Aorta (tissue), 5 donors: ENCODE measurements at regions not wholly inside any gene's neighbourhood (a gene's known extent, or its start where the extent isn't known, plus 50 kb on each side); places are given as distances from the start of the nearest gene placed in this dataset.
"Not testable (repeated sequence)": the region's sequence is repeated elsewhere in the genome, so short reads cannot be mapped to it uniquely, and the experiment has no call there.

Experiments
- ATAC-seq: fragments of 200-7000 bp; cut with Tn5 transposase; one replicate; pipeline ENCODE4 v1.9.1; 2022; ENCODE audit warnings: moderate library complexity; ENCODE audit not compliant: low FRiP score
- DNase-seq, 2 donors: peaks; one replicate each; pipeline ENCODE4 v3.0.0-alpha.2; 2020
- H3K27ac ChIP-seq, 2 donors: one replicate each; pipeline ENCODE4 v1.5.1; 2013; ENCODE audit warnings: low read length in 2 of 2, mild to moderate bottlenecking in 2 of 2, moderate library complexity in 2 of 2, control low read depth in 1 of 2, inconsistent platforms in 1 of 2, low read depth in 1 of 2
- H3K27me3 ChIP-seq, 2 donors: one replicate each; pipeline ENCODE4 v1.6.1; 2013; ENCODE audit warnings: control low read depth in 1 of 2, low read length in 1 of 2, mild to moderate bottlenecking in 1 of 2, moderate library complexity in 1 of 2; ENCODE audit not compliant: insufficient read depth in 2 of 2, control insufficient read depth in 1 of 2
- H3K36me3 ChIP-seq, 2 donors: one replicate each; pipeline ENCODE4 v1.6.1; 2013; ENCODE audit warnings: control low read depth in 1 of 2, low read length in 1 of 2, mild to moderate bottlenecking in 1 of 2; ENCODE audit not compliant: insufficient read depth in 2 of 2, control insufficient read depth in 1 of 2
- H3K4me1 ChIP-seq, 2 donors: one replicate each; pipeline ENCODE4 v1.6.1; 2013; ENCODE audit warnings: low read length in 2 of 2, control low read depth in 1 of 2, mild to moderate bottlenecking in 1 of 2, moderate library complexity in 1 of 2; ENCODE audit not compliant: insufficient read depth in 2 of 2, control insufficient read depth in 1 of 2
- H3K4me3 ChIP-seq, 2 donors: one replicate each; pipeline ENCODE4 v1.5.1; 2013; ENCODE audit warnings: low read length in 2 of 2, control low read depth in 1 of 2, mild to moderate bottlenecking in 1 of 2
- H3K9me3 ChIP-seq: one replicate; pipeline ENCODE4 v1.6.1; 2013; ENCODE audit warnings: mild to moderate bottlenecking, low read length; ENCODE audit not compliant: control insufficient read depth
- WGBS, 2 donors: extraction: QIAGEN DNeasy Blood & Tissue Kit; methylation state at CpG; one replicate each; pipeline ENCODE4 v1.1.7; 2013; 5-methylcytosine and 5-hydroxymethylcytosine counted together
- intact Hi-C, 2 donors: fragments of 100-400 bp; cut with DNase I; formaldehyde crosslinking; loops; one replicate each; pipeline versions ENCODE4 v1.14.2 to v1.15.0; 2022
- donor health status: healthy with polysubstance abuse.
- donor health status: Bipolar disorder and iron deficiency.
- donor health status: DM: no; HTN: no; CAD: no.
- donor health status: DM: no; HTN: no; CAD: no.
- donor health status: DM: yes; HTN: yes; CAD: no.

GRCh38 chr5:156208271-156208670, 118.7 kb upstream of the SGCD start:
- DNase-seq: no peak
- ATAC-seq: no peak

GRCh38 chr5:156218367-156219158, 108.4 kb upstream of the SGCD start:
- WGBS, 2 donors: 94 to 95% methylated on average over 2 of the region's 2 CpGs
- H3K27ac ChIP-seq: no peak overlapping the region
- no peaks in the 10 kb centered on the region for H3K36me3 ChIP-seq
- no peaks in the 10 kb centered on the region for H3K4me1 ChIP-seq
- no peak for DNase-seq
- intact Hi-C loops: no loop called here
- H3K9me3 ChIP-seq: no peaks in the 10 kb centered on the region
- no peaks in the 10 kb centered on the region for H3K27me3 ChIP-seq
- no peak overlapping the region for H3K4me3 ChIP-seq
- no peak for ATAC-seq

More at GRCh38 chr5:156208271-156208670, 118.7 kb upstream of the SGCD start:
- no peak overlapping the region for H3K4me3 ChIP-seq
- H3K9me3 ChIP-seq: peaks cover 2% of the 10 kb centered on the region
- no peaks in the 10 kb centered on the region for H3K36me3 ChIP-seq
- no peaks in the 10 kb centered on the region for H3K27me3 ChIP-seq
- H3K27ac ChIP-seq: no peak overlapping the region
- no peaks in the 10 kb centered on the region for H3K4me1 ChIP-seq
- intact Hi-C loops: loop anchor here in 1 of 2 donors (10.0 kb wide), 2 partner anchors 117 to 263 kb away; partner anchors contain the start of gene SGCD

GRCh38 chr5:156219483-156220005, 107.4 kb upstream of the SGCD start:
- DNase-seq: no peak
- Histone ChIP-seq H3K4me3 (no peak overlapping the region), H3K4me1 (no peaks in the 10 kb centered on the region), H3K27ac (no peak overlapping the region), H3K27me3 (no peaks in the 10 kb centered on the region), H3K9me3 (no peaks in the 10 kb centered on the region), H3K36me3 (no peaks in the 10 kb centered on the region)
- no peak for ATAC-seq
- intact Hi-C loops: no loop called here
- 38 to 50% methylated on average over 3 of the region's 3 CpGs for WGBS, 2 donors

GRCh38 chr5:156221816-156222215, 105.1 kb upstream of the SGCD start:
- Histone ChIP-seq H3K36me3 (no peaks in the 10 kb centered on the region), H3K27ac (no peak overlapping the region), H3K4me3 (no peak overlapping the region), H3K27me3 (no peaks in the 10 kb centered on the region), H3K4me1 (no peaks in the 10 kb centered on the region), H3K9me3 (no peaks in the 10 kb centered on the region)
- 21 to 32% methylated on average over 2 of the region's 2 CpGs for WGBS, 2 donors
- DNase-seq: no peak
- intact Hi-C loops: no loop called here
- ATAC-seq: no peak

- H3K4me3 ChIP-seq: no peak overlapping the region
- 71 to 77% methylated on average over 3 of the region's 3 CpGs for WGBS, 2 donors
- ATAC-seq: no peak
Observed at GRCh38 chr5:156223547-156223946, 103.4 kb upstream of the SGCD start.

GRCh38 chr5:156226485-156226884, 100.5 kb upstream of the SGCD start:
- H3K27ac ChIP-seq, H3K4me3 ChIP-seq, ATAC-seq, H3K27me3 ChIP-seq, H3K4me1 ChIP-seq, DNase-seq, H3K9me3 ChIP-seq, H3K36me3 ChIP-seq, intact Hi-C loops: not testable (repeated sequence)
- 13 to 19% methylated on average over 1 of the region's 1 CpG for WGBS, 2 donors

More at GRCh38 chr5:156223547-156223946, 103.4 kb upstream of the SGCD start:
- no peaks in the 10 kb centered on the region for H3K9me3 ChIP-seq
- intact Hi-C loops: no loop called here
- H3K36me3 ChIP-seq: no peaks in the 10 kb centered on the region
- no peak for DNase-seq
- no peaks in the 10 kb centered on the region for H3K27me3 ChIP-seq
- no peaks in the 10 kb centered on the region for H3K4me1 ChIP-seq
- H3K27ac ChIP-seq: no peak overlapping the region

GRCh38 chr5:156230887-156231286, 96.1 kb upstream of the SGCD start:
- intact Hi-C loops: no loop called here
- ATAC-seq: no peak
- H3K27me3 ChIP-seq: no peaks in the 10 kb centered on the region
- H3K27ac ChIP-seq: no peak overlapping the region
- DNase-seq: no peak
- no peaks in the 10 kb centered on the region for H3K9me3 ChIP-seq
- no peak overlapping the region for H3K4me3 ChIP-seq
- 84 to 85% methylated on average over 4 of the region's 4 CpGs for WGBS, 2 donors
- no peaks in the 10 kb centered on the region for H3K4me1 ChIP-seq
- no peaks in the 10 kb centered on the region for H3K36me3 ChIP-seq

GRCh38 chr5:156232251-156232869, 94.6 kb upstream of the SGCD start:
- Histone ChIP-seq H3K9me3 (no peaks in the 10 kb centered on the region), H3K4me3 (no peak overlapping the region), H3K4me1 (no peaks in the 10 kb centered on the region), H3K27me3 (no peaks in the 10 kb centered on the region), H3K36me3 (no peaks in the 10 kb centered on the region), H3K27ac (no peak overlapping the region)
- ATAC-seq (no peak), DNase-seq (no peak)
- intact Hi-C loops: no loop called here
- WGBS, 2 donors: 84 to 86% methylated on average over 3 of the region's 3 CpGs

- DNase-seq: no peak
- Histone ChIP-seq H3K4me1 (no peaks in the 10 kb centered on the region), H3K4me3 (no peak overlapping the region), H3K27ac (no peak overlapping the region), H3K36me3 (no peaks in the 10 kb centered on the region), H3K9me3 (no peaks in the 10 kb centered on the region), H3K27me3 (no peaks in the 10 kb centered on the region)
- no peak for ATAC-seq
- WGBS, 2 donors: 89 to 93% methylated on average over 6 of the region's 6 CpGs
- intact Hi-C loops: no loop called here
Observed at GRCh38 chr5:156237361-156237760, 89.6 kb upstream of the SGCD start.
